HEK293 (cell line): ENCODE measurements at regions not wholly inside any gene's neighbourhood (a gene's known extent, or its start where the extent isn't known, plus 50 kb on each side); places are given as distances from the start of the nearest gene placed in this dataset.

ENCODE experiments used
- CTCF ChIA-PET: fragments of 350-600 bp; formaldehyde crosslinking; extraction: SDS; loops from one replicate; lab custom pipeline; 2021; ENCODE audit warnings: antibody characterized with exemption; lab: Yijun Ruan, JAX
- POLR2A ChIA-PET: fragments of 300-600 bp; formaldehyde crosslinking; extraction: SDS; loops from one replicate; lab custom pipeline; 2020; ENCODE audit warnings: antibody characterized with exemption, inconsistent platforms; lab: Yijun Ruan, JAX
- H3K27ac ChIP-seq: fragments of 200-500 bp; sonication (Bioruptor generic); 2 replicates; pipeline ENCODE4 v1.5.1; 2014; ENCODE audit warnings: low read depth, low read length, control low read depth, inconsistent platforms; ENCODE audit errors: extremely low read depth
- H3K36me3 ChIP-seq, 2 experiments: fragments of 200-500 bp in 1 of 2; sonication (Bioruptor generic) in 1 of 2; 1 replicate in 1 of 2; 2 replicates in 1 of 2; pipeline ENCODE4 v1.5.1; 2014 to 2017; ENCODE audit warnings: inconsistent platforms in 2 of 2, low read length in 2 of 2; ENCODE audit not compliant: control insufficient read depth in 2 of 2, insufficient read depth in 1 of 2
- H3K4me1 ChIP-seq: fragments of 200-500 bp; sonication (Bioruptor generic); 2 replicates; pipeline ENCODE4 v1.5.1; 2014; ENCODE audit warnings: mild to moderate bottlenecking, low read length, inconsistent platforms; ENCODE audit not compliant: control insufficient read depth, insufficient read depth
- H3K4me3 ChIP-seq: 2 replicates; pipeline ENCODE4 v1.5.1; 2011; ENCODE audit warnings: low read depth, mild to moderate bottlenecking, control low read depth, low read length, moderate library complexity
- H3K9me3 ChIP-seq: fragments of 200-500 bp; sonication (Bioruptor generic); 2 replicates; pipeline ENCODE4 v1.5.1; 2014; ENCODE audit warnings: low read depth, low read length, inconsistent platforms; ENCODE audit not compliant: control insufficient read depth, insufficient read depth
- KLF10 ChIP-seq: fragments of 450-650 bp; IDR thresholded peaks from 2 replicates; pipeline ENCODE4 v1.5.1; 2018; ENCODE audit warnings: missing biosample characterization, mild to moderate bottlenecking, missing genetic modification characterization
- PRDM1 ChIP-seq: fragments of 450-650 bp; formaldehyde crosslinking; IDR thresholded peaks from 2 replicates; pipeline ENCODE4; 2016; ENCODE audit warnings: missing biosample characterization, missing genetic modification characterization
- SALL2 ChIP-seq: fragments of 450-650 bp; formaldehyde crosslinking; IDR thresholded peaks from 2 replicates; pipeline ENCODE4 v1.5.0; 2017; ENCODE audit warnings: missing biosample characterization, mild to moderate bottlenecking, missing genetic modification characterization, borderline replicate concordance
- SETDB1 ChIP-seq: IDR thresholded peaks from one replicate; pipeline ENCODE4 v1.6.1; 2017; ENCODE audit warnings: mild to moderate bottlenecking, low read length, moderate library complexity, mixed read lengths; ENCODE audit not compliant: insufficient read length
- SP7 ChIP-seq: fragments of 450-650 bp; formaldehyde crosslinking; IDR thresholded peaks from 2 replicates; pipeline ENCODE4 v1.5.1; 2016; ENCODE audit warnings: missing biosample characterization, missing genetic modification characterization
- YY2 ChIP-seq: fragments of 450-650 bp; formaldehyde crosslinking; IDR thresholded peaks from 2 replicates; pipeline ENCODE4 v1.5.1; 2016; ENCODE audit warnings: missing biosample characterization, missing genetic modification characterization
- ZFP37 ChIP-seq: fragments of 450-650 bp; formaldehyde crosslinking; IDR thresholded peaks from 2 replicates; pipeline ENCODE4 v1.5.1; 2016; ENCODE audit warnings: missing biosample characterization, missing genetic modification characterization
- ZNF155 ChIP-seq: fragments of 450-650 bp; formaldehyde crosslinking; IDR thresholded peaks from 2 replicates; pipeline ENCODE4 v1.5.1; 2016; ENCODE audit warnings: missing biosample characterization, missing genetic modification characterization
- ZNF223 ChIP-seq: fragments of 450-650 bp; formaldehyde crosslinking; IDR thresholded peaks from 2 replicates; pipeline ENCODE4 v1.5.1; 2016; ENCODE audit warnings: missing biosample characterization, missing genetic modification characterization
- ZNF23 ChIP-seq: fragments of 450-650 bp; formaldehyde crosslinking; IDR thresholded peaks from 2 replicates; pipeline ENCODE4 v1.5.1; 2016; ENCODE audit warnings: missing biosample characterization, missing genetic modification characterization, borderline replicate concordance
- ZNF324 ChIP-seq: fragments of 450-650 bp; formaldehyde crosslinking; IDR thresholded peaks from 2 replicates; pipeline ENCODE4 v1.5.1; 2016; ENCODE audit warnings: missing biosample characterization, missing genetic modification characterization
- ZNF426 ChIP-seq: fragments of 450-650 bp; formaldehyde crosslinking; IDR thresholded peaks from 2 replicates; pipeline ENCODE4 v1.5.1; 2017; ENCODE audit warnings: missing biosample characterization, missing genetic modification characterization, mild to moderate bottlenecking, inconsistent platforms, moderate library complexity
- ZNF530 ChIP-seq: fragments of 450-650 bp; formaldehyde crosslinking; IDR thresholded peaks from 2 replicates; pipeline ENCODE4 v1.5.1; 2016; ENCODE audit warnings: low read depth, missing biosample characterization, missing genetic modification characterization
- ZNF549 ChIP-seq: fragments of 450-650 bp; IDR thresholded peaks from 2 replicates; pipeline ENCODE4 v1.5.1; 2018; ENCODE audit warnings: missing biosample characterization, missing genetic modification characterization, mild to moderate bottlenecking, inconsistent platforms, moderate library complexity
- ZNF561 ChIP-seq: fragments of 450-650 bp; IDR thresholded peaks from 2 replicates; pipeline ENCODE4 v1.5.1; 2018; ENCODE audit warnings: missing biosample characterization, missing genetic modification characterization, borderline replicate concordance
- ZNF610 ChIP-seq: fragments of 450-650 bp; formaldehyde crosslinking; IDR thresholded peaks from 2 replicates; pipeline ENCODE4 v1.5.1; 2016; ENCODE audit warnings: missing biosample characterization, missing genetic modification characterization, borderline replicate concordance
- ZNF658 ChIP-seq: fragments of 450-650 bp; formaldehyde crosslinking; IDR thresholded peaks from 2 replicates; pipeline ENCODE4; 2016; ENCODE audit warnings: missing biosample characterization, missing genetic modification characterization
- ZNF768 ChIP-seq: fragments of 450-650 bp; formaldehyde crosslinking; IDR thresholded peaks from 2 replicates; pipeline ENCODE4 v1.5.1; 2018; ENCODE audit warnings: missing biosample characterization, mild to moderate bottlenecking, missing genetic modification characterization
- TF ChIP-seq, protein P1 (sequence below): fragments of 450-650 bp; formaldehyde crosslinking; IDR thresholded peaks from 2 replicates; pipeline ENCODE4 v1.5.1; 2016; ENCODE audit warnings: missing biosample characterization, missing genetic modification characterization
- TF ChIP-seq, protein P2 (sequence below): fragments of 450-650 bp; formaldehyde crosslinking; IDR thresholded peaks from 2 replicates; pipeline ENCODE4 v1.5.1; 2016; ENCODE audit warnings: missing biosample characterization, missing genetic modification characterization, borderline replicate concordance
- TF ChIP-seq, protein P3 (sequence below): fragments of 450-650 bp; formaldehyde crosslinking; IDR thresholded peaks from 2 replicates; pipeline ENCODE4 v1.5.1; 2016; ENCODE audit warnings: missing biosample characterization, missing genetic modification characterization
- TF ChIP-seq, protein P4 (sequence below): IDR thresholded peaks from 2 replicates; pipeline ENCODE4 v1.6.1; 2011; ENCODE audit warnings: mild to moderate bottlenecking, low read depth, low read length, borderline replicate concordance
- TF ChIP-seq, protein P5 (sequence below): fragments of 450-650 bp; formaldehyde crosslinking; IDR thresholded peaks from 2 replicates; pipeline ENCODE4 v1.5.1; 2016; ENCODE audit warnings: missing biosample characterization, missing genetic modification characterization
- TF ChIP-seq, protein P6 (sequence below): fragments of 450-650 bp; formaldehyde crosslinking; IDR thresholded peaks from 2 replicates; pipeline ENCODE4 v1.5.1; 2016; ENCODE audit warnings: missing biosample characterization, missing genetic modification characterization

DNA sequence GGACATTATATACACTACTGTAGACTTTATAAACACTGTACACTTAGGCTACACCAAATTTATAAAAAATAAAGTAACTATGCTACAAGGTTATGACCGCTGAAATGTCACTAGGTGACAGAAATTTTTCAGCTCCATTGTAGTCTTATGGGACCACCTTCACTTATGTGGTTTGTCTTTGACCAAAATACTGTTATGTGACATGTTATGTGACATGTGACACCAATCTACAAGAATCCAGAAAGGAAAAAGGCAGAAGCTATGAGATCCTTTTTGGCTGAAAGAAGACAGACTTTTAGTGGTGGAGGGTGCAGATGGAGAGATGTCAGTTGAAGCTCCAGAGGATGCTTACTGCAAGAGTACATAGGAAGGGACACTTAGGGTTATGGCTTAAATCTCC, 1378.4 kb upstream of the TENM4 start:
- TF ChIP-seq YY2 (no peak), ZNF324 (tag by site-specific recombination) (no peak), ZNF658 (tag by site-specific recombination) (no peak), SALL2 (tag by site-specific recombination) (no peak), ZNF223 (tag by site-specific recombination) (no peak), ZNF610 (tag by site-specific recombination) (no peak), ZNF530 (tag by site-specific recombination) (no peak), ZNF23 (tag by site-specific recombination) (no peak), ZFP37 (tag by site-specific recombination) (no peak), KLF10 (tag by site-specific recombination) (no peak), ZNF549 (tag by site-specific recombination) (no peak), ZNF768 (no peak), PRDM1 (tag by site-specific recombination) (no peak), ZNF155 (tag by site-specific recombination) (no peak), ZNF561 (tag by site-specific recombination) (no peak), ZNF426 (tag by site-specific recombination) (no peak)
- TF ChIP-seq, protein P1, sequence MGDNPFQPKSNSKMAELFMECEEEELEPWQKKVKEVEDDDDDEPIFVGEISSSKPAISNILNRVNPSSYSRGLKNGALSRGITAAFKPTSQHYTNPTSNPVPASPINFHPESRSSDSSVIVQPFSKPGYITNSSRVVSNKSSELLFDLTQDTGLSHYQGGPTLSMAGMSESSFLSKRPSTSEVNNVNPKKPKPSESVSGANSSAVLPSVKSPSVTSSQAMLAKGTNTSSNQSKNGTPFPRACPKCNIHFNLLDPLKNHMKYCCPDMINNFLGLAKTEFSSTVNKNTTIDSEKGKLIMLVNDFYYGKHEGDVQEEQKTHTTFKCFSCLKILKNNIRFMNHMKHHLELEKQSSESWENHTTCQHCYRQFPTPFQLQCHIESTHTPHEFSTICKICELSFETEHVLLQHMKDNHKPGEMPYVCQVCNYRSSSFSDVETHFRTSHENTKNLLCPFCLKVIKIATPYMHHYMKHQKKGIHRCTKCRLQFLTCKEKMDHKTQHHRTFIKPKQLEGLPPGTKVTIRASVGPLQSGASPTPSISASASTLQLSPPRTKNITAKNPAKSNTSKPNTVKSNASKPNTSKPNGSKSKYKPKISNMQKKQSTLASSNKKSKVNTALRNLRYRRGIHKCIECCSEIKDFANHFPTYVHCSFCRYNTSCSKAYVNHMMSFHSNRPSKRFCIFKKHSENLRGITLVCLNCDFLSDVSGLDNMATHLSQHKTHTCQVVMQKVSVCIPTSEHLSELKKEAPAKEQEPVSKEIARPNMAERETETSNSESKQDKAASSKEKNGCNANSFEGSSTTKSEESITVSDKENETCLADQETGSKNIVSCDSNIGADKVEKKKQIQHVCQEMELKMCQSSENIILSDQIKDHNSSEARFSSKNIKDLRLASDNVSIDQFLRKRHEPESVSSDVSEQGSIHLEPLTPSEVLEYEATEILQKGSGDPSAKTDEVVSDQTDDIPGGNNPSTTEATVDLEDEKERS = no peak
- TF ChIP-seq, protein P2, sequence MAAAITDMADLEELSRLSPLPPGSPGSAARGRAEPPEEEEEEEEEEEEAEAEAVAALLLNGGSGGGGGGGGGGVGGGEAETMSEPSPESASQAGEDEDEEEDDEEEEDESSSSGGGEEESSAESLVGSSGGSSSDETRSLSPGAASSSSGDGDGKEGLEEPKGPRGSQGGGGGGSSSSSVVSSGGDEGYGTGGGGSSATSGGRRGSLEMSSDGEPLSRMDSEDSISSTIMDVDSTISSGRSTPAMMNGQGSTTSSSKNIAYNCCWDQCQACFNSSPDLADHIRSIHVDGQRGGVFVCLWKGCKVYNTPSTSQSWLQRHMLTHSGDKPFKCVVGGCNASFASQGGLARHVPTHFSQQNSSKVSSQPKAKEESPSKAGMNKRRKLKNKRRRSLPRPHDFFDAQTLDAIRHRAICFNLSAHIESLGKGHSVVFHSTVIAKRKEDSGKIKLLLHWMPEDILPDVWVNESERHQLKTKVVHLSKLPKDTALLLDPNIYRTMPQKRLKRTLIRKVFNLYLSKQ (tag by site-specific recombination) = no peak
- TF ChIP-seq, protein P3, sequence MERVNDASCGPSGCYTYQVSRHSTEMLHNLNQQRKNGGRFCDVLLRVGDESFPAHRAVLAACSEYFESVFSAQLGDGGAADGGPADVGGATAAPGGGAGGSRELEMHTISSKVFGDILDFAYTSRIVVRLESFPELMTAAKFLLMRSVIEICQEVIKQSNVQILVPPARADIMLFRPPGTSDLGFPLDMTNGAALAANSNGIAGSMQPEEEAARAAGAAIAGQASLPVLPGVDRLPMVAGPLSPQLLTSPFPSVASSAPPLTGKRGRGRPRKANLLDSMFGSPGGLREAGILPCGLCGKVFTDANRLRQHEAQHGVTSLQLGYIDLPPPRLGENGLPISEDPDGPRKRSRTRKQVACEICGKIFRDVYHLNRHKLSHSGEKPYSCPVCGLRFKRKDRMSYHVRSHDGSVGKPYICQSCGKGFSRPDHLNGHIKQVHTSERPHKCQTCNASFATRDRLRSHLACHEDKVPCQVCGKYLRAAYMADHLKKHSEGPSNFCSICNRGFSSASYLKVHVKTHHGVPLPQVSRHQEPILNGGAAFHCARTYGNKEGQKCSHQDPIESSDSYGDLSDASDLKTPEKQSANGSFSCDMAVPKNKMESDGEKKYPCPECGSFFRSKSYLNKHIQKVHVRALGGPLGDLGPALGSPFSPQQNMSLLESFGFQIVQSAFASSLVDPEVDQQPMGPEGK = no peak
- TF ChIP-seq, all 188 proteins: peak for 0
- CTCF ChIA-PET = no interaction called here
- POLR2A ChIA-PET = no interaction called here
- Histone ChIP-seq H3K4me3 (no peak overlapping the region), H3K4me1 (no peaks in the 10 kb centered on the region), H3K36me3 (no peaks in the 10 kb centered on the region), H3K27ac (no peak overlapping the region), H3K9me3 (no peaks in the 10 kb centered on the region)

DNA sequence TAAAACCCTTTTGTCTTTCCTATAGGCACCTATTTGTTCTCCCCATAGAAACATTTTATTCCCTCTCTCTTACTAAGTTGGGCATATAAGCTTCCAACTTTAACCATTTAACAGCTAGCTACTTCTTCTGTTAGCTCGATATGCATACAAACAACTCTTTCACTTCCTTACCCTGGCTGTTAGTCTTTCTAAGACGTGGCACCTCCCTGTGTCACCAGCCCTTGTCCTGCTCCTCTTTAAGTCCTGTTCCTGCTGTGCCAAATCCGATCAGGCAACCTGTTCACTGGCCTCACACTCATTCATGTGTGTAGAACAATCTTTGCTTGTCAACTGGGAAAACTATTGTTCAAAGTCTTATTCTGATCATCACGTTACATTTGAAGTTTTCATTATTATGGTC, 1376.1 kb upstream of the TENM4 start:
- Histone ChIP-seq H3K4me1 (no peaks in the 10 kb centered on the region), H3K4me3 (no peak overlapping the region), H3K36me3 (no peaks in the 10 kb centered on the region), H3K27ac (no peak overlapping the region), H3K9me3 (no peaks in the 10 kb centered on the region)
- CTCF ChIA-PET = interaction anchor here (0.7 kb wide), 1 partner anchor 14 kb away, joined by 5 read pairs; no protein-coding TSS in a partner anchor
- POLR2A ChIA-PET = no interaction called here
- TF ChIP-seq, protein P4, sequence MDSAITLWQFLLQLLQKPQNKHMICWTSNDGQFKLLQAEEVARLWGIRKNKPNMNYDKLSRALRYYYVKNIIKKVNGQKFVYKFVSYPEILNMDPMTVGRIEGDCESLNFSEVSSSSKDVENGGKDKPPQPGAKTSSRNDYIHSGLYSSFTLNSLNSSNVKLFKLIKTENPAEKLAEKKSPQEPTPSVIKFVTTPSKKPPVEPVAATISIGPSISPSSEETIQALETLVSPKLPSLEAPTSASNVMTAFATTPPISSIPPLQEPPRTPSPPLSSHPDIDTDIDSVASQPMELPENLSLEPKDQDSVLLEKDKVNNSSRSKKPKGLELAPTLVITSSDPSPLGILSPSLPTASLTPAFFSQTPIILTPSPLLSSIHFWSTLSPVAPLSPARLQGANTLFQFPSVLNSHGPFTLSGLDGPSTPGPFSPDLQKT = no peak
- TF ChIP-seq SETDB1 (no peak), ZNF155 (tag by site-specific recombination) (no peak), SP7 (no peak), ZNF324 (tag by site-specific recombination) (no peak)
- TF ChIP-seq, protein P5, sequence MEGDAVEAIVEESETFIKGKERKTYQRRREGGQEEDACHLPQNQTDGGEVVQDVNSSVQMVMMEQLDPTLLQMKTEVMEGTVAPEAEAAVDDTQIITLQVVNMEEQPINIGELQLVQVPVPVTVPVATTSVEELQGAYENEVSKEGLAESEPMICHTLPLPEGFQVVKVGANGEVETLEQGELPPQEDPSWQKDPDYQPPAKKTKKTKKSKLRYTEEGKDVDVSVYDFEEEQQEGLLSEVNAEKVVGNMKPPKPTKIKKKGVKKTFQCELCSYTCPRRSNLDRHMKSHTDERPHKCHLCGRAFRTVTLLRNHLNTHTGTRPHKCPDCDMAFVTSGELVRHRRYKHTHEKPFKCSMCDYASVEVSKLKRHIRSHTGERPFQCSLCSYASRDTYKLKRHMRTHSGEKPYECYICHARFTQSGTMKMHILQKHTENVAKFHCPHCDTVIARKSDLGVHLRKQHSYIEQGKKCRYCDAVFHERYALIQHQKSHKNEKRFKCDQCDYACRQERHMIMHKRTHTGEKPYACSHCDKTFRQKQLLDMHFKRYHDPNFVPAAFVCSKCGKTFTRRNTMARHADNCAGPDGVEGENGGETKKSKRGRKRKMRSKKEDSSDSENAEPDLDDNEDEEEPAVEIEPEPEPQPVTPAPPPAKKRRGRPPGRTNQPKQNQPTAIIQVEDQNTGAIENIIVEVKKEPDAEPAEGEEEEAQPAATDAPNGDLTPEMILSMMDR (tag by site-specific recombination) = no peak
- TF ChIP-seq, protein P6, sequence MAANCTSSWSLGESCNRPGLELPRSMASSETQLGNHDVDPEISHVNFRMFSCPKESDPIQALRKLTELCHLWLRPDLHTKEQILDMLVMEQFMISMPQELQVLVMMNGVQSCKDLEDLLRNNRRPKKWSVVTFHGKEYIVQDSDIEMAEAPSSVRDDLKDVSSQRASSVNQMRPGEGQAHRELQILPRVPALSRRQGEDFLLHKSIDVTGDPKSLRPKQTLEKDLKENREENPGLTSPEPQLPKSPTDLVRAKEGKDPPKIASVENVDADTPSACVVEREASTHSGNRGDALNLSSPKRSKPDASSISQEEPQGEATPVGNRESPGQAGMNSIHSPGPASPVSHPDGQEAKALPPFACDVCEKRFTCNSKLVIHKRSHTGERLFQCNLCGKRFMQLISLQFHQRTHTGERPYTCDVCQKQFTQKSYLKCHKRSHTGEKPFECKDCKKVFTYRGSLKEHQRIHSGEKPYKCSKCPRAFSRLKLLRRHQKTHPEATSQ = no peak
